ENCODE measurements at regions not wholly inside any gene's neighbourhood (a gene's known extent, or its start where the extent isn't known, plus 50 kb on each side); places are given as distances from the start of the nearest gene placed in this dataset.

DNA sequence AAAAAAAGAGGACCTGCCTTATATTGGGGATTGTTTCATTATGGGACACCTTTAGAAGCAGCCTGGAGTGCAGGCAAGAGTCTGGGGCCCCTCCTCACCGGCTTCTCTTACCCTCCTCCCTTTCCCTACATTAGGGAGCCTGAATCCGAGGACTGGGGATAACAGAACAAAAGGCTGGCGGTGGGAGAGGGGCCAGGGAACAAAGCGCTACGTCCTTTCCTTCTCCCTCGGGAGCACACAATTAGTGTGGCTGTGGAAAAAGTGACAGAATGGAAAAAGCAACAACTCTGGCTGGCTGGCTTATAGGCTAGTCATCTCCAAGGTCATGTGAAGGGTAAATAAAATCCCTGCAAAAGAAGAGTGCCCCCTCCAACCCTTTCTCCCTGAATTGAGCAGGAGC, 74.7 kb downstream of the LSM5 start:
- TF ChIP-seq, protein P1, sequence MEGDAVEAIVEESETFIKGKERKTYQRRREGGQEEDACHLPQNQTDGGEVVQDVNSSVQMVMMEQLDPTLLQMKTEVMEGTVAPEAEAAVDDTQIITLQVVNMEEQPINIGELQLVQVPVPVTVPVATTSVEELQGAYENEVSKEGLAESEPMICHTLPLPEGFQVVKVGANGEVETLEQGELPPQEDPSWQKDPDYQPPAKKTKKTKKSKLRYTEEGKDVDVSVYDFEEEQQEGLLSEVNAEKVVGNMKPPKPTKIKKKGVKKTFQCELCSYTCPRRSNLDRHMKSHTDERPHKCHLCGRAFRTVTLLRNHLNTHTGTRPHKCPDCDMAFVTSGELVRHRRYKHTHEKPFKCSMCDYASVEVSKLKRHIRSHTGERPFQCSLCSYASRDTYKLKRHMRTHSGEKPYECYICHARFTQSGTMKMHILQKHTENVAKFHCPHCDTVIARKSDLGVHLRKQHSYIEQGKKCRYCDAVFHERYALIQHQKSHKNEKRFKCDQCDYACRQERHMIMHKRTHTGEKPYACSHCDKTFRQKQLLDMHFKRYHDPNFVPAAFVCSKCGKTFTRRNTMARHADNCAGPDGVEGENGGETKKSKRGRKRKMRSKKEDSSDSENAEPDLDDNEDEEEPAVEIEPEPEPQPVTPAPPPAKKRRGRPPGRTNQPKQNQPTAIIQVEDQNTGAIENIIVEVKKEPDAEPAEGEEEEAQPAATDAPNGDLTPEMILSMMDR (IDR thresholded peaks at IDR 0.05; ENCODE audit: unreplicated experiment), result no peak
- BruUV-seq (replicated peaks), result no TSS peak
- Mint-ChIP-seq H3K4me3 (ENCODE audit: unreplicated experiment) (no peak overlapping the region), H3K36me3 (ENCODE audit: insufficient read depth, unreplicated experiment) (no peaks in the 10 kb centered on the region), H3K9me3 (ENCODE audit: unreplicated experiment) (no peaks in the 10 kb centered on the region), H3K27ac (ENCODE audit: low read depth, unreplicated experiment) (no peak overlapping the region), H3K27me3 (ENCODE audit: insufficient read depth, unreplicated experiment) (peaks cover 16% of the 10 kb centered on the region), H3K4me1 (ENCODE audit: insufficient read depth, unreplicated experiment) (no peaks in the 10 kb centered on the region)
- ChIA-PET CTCF (interaction anchor here (0.6 kb wide), 1 partner anchor 9 kb away, joined by 3 read pairs; no protein-coding TSS in a partner anchor), POLR2A (no interaction called here)
- intact Hi-C loops (cut with micrococcal nuclease), result no loop called here
- no peak for DNase-seq (ENCODE audit: unreplicated experiment)

DNA sequence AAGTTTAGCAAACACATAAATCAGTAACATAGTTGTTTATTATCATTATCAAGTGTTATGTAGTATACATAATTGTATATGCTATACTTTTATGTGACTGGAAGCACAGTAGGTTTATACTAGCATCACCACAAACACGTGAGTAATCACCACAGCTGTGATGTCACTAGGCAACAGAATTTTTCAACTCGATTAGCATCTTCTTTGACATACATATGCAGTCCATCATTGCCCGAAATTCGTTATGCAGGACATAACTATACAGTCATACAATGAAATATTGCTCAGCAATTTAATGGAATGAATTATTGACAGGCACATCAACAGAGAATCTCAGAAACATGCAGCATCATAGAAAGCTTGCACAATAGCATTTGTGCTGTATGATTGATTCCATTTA, 77.7 kb downstream of the LSM5 start:
- no peak overlapping the region for H3K27ac Mint-ChIP-seq (ENCODE audit: low read depth, unreplicated experiment)
- H3K9me3 Mint-ChIP-seq (ENCODE audit: unreplicated experiment), result no peaks in the 10 kb centered on the region
- TF ChIP-seq, protein P1 (IDR thresholded peaks at IDR 0.05; ENCODE audit: unreplicated experiment), result no peak
- intact Hi-C loops (cut with micrococcal nuclease), result no loop called here
- H3K36me3 Mint-ChIP-seq (ENCODE audit: insufficient read depth, unreplicated experiment), result no peaks in the 10 kb centered on the region
- POLR2A ChIA-PET, result no interaction called here
- CTCF ChIA-PET, result no interaction called here
- no peaks in the 10 kb centered on the region for H3K27me3 Mint-ChIP-seq (ENCODE audit: insufficient read depth, unreplicated experiment)
- no peaks in the 10 kb centered on the region for H3K4me1 Mint-ChIP-seq (ENCODE audit: insufficient read depth, unreplicated experiment)
- H3K4me3 Mint-ChIP-seq (ENCODE audit: unreplicated experiment), result no peak overlapping the region
- DNase-seq (ENCODE audit: unreplicated experiment), result no peak
- no TSS peak for BruUV-seq (replicated peaks)

DNA sequence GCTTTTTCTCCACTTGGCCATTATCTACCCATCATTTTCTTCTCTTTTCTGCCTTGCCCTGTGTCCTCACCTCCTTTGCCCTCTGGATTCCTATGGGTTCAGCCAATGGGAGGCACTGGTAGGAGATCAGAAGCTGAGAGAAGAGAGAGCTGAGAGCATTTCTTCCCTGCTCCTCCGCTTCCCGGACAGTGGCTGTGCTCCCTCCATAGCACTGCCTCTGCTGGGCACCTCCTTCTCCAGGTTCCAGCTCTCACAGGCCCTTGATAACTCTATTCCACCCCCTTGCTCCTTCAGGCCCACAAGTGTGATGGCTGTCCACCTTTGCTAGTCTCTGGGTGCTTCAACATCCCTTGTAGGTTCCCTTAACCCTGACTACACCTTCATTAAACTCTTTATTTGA, 79.6 kb downstream of the LSM5 start:
- POLR2A ChIA-PET, result no interaction called here
- intact Hi-C loops (cut with micrococcal nuclease), result no loop called here
- Mint-ChIP-seq H3K36me3 (ENCODE audit: insufficient read depth, unreplicated experiment) (no peaks in the 10 kb centered on the region), H3K4me3 (ENCODE audit: unreplicated experiment) (no peak overlapping the region), H3K4me1 (ENCODE audit: insufficient read depth, unreplicated experiment) (no peaks in the 10 kb centered on the region), H3K27ac (ENCODE audit: low read depth, unreplicated experiment) (no peak overlapping the region), H3K27me3 (ENCODE audit: insufficient read depth, unreplicated experiment) (no peaks in the 10 kb centered on the region), H3K9me3 (ENCODE audit: unreplicated experiment) (no peaks in the 10 kb centered on the region)
- CTCF ChIA-PET, result interaction anchor here (0.5 to 0.8 kb wide), 2 partner anchors 52 to 199 kb away, joined by 3 read pairs; no protein-coding TSS in a partner anchor
- DNase-seq (ENCODE audit: unreplicated experiment), result no peak
- BruUV-seq (replicated peaks), result no TSS peak
- TF ChIP-seq, protein P1 (IDR thresholded peaks at IDR 0.05; ENCODE audit: unreplicated experiment), result no peak

DNA sequence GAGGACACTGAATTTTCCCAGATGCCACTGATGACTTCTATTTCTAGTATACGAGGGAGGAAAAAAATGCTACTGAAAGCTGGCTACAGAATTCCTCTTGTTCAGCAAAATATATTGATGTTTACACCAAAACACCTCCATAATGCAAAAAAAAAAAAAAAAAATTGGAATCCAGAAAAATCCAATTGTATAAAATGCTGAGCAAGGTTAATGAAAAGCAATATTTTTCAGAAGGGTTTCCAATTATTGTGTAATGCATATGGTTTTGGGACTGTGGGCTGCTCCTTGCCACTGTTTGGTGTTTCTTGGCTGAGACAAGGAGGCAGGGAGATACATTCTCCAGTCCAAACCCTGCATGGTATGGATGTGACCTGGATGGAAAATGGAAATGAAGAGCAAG, 83.8 kb downstream of the LSM5 start:
- Mint-ChIP-seq H3K4me3 (ENCODE audit: unreplicated experiment) (no peak overlapping the region), H3K27ac (ENCODE audit: low read depth, unreplicated experiment) (no peak overlapping the region), H3K27me3 (ENCODE audit: insufficient read depth, unreplicated experiment) (no peaks in the 10 kb centered on the region), H3K4me1 (ENCODE audit: insufficient read depth, unreplicated experiment) (no peaks in the 10 kb centered on the region), H3K36me3 (ENCODE audit: insufficient read depth, unreplicated experiment) (no peaks in the 10 kb centered on the region), H3K9me3 (ENCODE audit: unreplicated experiment) (no peaks in the 10 kb centered on the region)
- ChIA-PET POLR2A (no interaction called here), CTCF (interaction anchor here (0.7 to 1.2 kb wide), 2 partner anchors 10 to 72 kb away, joined by 3 to 5 read pairs; no protein-coding TSS in a partner anchor)
- no peak for DNase-seq (ENCODE audit: unreplicated experiment)
- BruUV-seq (replicated peaks), result no TSS peak
- intact Hi-C loops (cut with micrococcal nuclease), result no loop called here
- TF ChIP-seq, protein P1 (IDR thresholded peaks at IDR 0.05; ENCODE audit: unreplicated experiment), result no peak

Data from MCF 10A (cell line).